SIG-M5 treated with dmso at 0.1 percent for 504 hours (cell line): ENCODE measurements at regions not wholly inside any gene's neighbourhood (a gene's known extent, or its start where the extent isn't known, plus 50 kb on each side); places are given as distances from the start of the nearest gene placed in this dataset.
"Not testable (repeated sequence)": the region's sequence is repeated elsewhere in the genome, so short reads cannot be mapped to it uniquely, and the experiment has no call there.

Experiments
- DNase-seq: peaks from one replicate; lab custom pipeline; 2025; ENCODE audit not compliant: unreplicated experiment; lab: John Stamatoyannopoulos, UW

- DNase-seq, result no peak
These were observed 593.7 kb upstream of the HS3ST1 start for GRCh38 chr4:12022409-12022808.

DNA sequence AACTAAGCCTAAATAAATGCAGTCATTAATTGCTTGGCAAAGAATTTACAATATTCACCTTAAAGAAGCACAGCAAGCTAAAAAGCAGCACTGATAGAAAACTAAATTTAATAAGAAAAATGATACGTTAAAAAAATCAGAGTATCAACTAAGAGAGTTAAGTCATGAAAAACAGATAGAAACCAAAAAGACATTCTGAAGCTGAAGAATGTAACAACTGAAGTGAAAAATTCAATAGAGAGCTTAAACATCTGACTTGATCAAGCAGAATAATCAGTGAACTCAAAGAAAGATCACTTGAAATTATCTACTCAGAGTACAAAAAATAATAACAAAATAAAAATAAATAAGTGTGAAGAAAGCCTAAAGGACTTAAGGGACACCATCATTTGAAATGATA, 588.0 kb upstream of the HS3ST1 start:
- DNase-seq, result no peak

DNA sequence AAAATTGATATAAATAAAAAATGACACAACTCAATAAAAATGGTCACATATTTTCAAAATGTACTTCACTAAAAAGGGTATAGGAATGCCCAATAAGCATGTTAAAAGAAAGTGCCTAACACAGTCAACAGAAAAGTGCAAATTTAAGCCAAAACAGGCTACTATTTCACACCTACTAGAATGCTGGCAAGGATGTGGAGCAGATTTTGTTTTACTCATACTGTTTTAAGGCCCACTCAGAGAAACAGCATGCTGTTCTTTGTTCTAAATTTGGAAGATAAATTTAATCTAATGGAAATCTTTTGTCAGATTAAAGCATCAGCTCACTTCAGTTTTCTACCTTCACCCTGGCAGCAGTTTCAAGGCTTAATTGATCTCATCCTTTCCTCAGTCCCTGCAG, 576.8 kb upstream of the HS3ST1 start:
- DNase-seq, result no peak

DNA sequence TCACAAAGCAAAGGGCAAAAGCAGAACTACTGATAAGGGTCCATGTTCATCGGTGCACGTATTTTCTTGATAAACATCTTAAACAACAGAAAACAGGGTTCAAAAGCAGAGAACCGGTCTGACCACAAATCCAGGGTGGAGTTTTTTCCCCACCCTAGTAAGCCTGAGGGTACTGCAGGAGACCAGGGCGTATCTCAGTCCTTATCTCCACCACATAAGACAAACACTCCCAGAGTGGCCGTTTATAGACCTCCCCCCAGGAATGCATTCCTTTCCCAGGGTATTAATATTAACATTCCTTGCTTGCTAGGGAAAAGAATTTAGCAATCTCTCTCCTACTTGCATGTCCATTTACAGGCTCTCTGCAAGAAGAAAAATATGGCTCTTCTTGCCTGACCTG, 567.9 kb upstream of the HS3ST1 start:
- not testable (repeated sequence) for DNase-seq

GRCh38 chr4:11976726-11977263, 548.1 kb upstream of the HS3ST1 start:
- DNase-seq, result no peak

DNA sequence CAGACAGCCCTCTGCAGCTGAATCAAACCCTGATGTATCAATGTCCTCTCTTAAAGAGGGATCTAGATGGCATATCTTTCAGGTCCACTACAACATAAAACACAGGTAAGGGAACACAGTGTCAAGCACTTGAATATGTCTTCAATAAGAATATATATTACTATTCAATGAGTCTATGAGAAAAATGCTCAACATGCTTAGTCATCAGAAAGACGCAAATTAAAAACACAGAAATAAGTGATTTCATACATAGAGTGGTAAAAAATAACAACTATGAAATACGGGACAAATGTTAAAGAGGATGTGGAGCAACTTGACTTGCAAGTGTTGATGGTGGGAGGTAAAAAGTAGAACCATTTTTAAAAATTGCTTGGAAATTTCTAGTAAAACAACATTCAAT, 544.6 kb upstream of the HS3ST1 start:
- DNase-seq, result no peak

DNA sequence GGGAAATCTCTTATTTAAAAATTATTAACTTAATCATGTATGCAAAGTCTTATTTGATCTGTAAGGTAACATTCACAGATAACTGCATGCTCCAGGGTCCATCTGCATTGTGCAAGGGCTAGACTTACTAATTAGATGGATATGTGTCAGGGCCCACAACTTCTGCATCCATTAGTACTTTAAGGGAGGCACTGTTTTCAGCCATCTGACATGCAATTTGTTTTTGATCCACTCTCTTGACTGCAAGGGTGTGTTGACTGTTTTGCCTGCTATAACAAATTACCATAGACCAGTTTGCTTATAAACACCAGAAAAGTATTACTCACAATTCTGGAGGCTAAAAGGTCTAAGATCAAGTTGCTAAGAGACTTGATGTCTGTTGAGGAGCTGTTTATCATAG, 542.1 kb upstream of the HS3ST1 start:
- no peak for DNase-seq

GRCh38 chr4:11966782-11967181, 538.1 kb upstream of the HS3ST1 start:
- no peak for DNase-seq

- no peak for DNase-seq
These were observed 525.4 kb upstream of the HS3ST1 start for GRCh38 chr4:11954093-11954492.

- DNase-seq, result no peak
These were observed 520.7 kb upstream of the HS3ST1 start for GRCh38 chr4:11949355-11949754.

DNA sequence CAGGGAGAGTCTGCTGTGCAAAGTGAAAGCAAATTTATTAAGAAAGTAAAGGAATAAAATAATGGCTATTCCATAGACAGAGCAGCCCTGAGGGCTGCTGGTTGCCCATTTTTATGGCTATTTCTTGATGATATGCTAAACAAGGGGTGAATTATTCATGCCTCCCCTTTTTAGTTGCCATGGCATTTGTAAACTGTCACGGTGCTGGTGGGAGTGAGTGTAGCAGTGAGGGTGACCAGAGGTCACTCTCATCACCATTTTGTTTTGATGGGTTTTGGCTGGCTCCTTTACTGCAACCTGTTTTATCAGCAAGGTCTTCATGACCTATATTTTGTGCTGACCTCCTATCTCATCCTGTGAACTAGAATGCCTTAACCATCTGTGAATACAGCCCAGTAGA, 518.9 kb upstream of the HS3ST1 start:
- DNase-seq, result not testable (repeated sequence)

- DNase-seq, result no peak
These were observed 509.2 kb upstream of the HS3ST1 start for GRCh38 chr4:11937941-11938340.

- DNase-seq, result no peak
These were observed 502.6 kb upstream of the HS3ST1 start for GRCh38 chr4:11931266-11931820.

- no peak for DNase-seq
These were observed 500.4 kb upstream of the HS3ST1 start for GRCh38 chr4:11929080-11929479.

DNA sequence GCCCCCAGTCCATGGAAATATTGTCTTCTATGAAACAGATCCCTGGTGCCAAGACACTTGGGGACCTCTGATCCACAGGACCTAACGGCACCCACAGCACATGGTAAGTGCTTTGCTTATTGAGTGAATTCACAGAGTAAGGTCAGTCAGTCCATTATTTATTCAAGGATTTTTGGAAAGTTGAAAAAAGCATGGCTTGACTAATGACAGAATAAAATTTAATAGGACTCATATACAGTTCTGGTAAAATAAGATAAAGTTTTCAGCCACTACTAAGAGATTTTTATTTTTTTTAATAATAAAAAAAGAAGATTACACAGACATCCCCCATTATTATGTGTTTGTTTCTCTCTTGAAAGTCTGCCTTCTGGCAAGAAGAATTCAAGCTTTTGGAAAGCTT, 490.6 kb upstream of the HS3ST1 start:
- DNase-seq, result no peak

DNA sequence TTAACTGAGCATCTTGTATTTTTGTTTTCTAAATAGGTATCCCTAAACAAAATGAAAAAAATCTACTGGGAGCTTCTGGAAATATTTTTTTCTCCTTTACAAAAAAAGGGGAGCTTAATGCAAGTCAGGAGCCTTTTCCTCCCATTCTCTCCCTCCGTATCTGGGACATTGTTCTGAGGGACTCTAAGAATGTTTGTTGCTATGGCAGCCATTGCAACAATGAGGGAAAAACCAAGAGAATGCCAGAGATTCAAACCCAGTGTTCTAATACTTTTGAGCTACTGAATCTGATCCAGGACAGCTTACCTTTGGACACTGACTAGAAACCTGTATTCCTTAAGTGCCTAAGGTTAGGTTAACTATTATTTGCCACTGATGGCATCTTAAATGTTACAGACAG, 485.7 kb upstream of the HS3ST1 start:
- DNase-seq, result no peak

- no peak for DNase-seq
These were observed 484.2 kb upstream of the HS3ST1 start for GRCh38 chr4:11912886-11913285.

GRCh38 chr4:11910812-11911211, 482.1 kb upstream of the HS3ST1 start:
- no peak for DNase-seq

GRCh38 chr4:11908712-11909111, 480.0 kb upstream of the HS3ST1 start:
- DNase-seq, result no peak

DNA sequence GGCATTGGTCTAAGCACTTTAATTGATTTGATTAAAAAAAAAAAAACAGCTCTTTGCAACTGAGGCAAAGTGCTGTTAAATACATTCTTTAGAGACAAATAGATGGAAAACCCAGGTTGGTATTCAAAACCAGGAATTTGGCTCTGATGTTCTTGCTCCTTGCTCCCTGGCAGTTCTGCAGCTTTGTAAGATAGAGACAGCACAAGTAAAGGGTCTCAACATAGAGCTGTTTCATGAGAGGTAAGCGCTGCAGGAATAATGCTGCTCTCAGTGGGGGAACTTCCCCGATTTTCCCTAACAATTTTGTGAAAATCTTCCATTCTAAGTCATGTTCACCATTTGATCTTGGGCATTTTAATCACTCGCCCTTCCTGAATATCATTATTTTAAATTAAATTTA, 479.5 kb upstream of the HS3ST1 start:
- no peak for DNase-seq

- no peak for DNase-seq
These were observed 476.4 kb upstream of the HS3ST1 start for GRCh38 chr4:11904846-11905739.

GRCh38 chr4:11904117-11904535, 475.4 kb upstream of the HS3ST1 start:
- DNase-seq, result no peak
